HG02798 (cell line): ENCODE measurements at regions not wholly inside any gene's neighbourhood (a gene's known extent, or its start where the extent isn't known, plus 50 kb on each side); places are given as distances from the start of the nearest gene placed in this dataset.
"Not testable (repeated sequence)": the region's sequence is repeated elsewhere in the genome, so short reads cannot be mapped to it uniquely, and the experiment has no call there.

Source experiments
- ATAC-seq: cut with Tn5 transposase; IDR thresholded peaks from one replicate; pipeline ENCODE4 v1.9.1; 2021; ENCODE audit warnings: mild to moderate bottlenecking; ENCODE audit not compliant: unreplicated experiment, poor library complexity

- no peak for ATAC-seq
These were observed 336.8 kb downstream of the ARL4A start for GRCh38 chr7:13024121-13024674.

- not testable (repeated sequence) for ATAC-seq
These were observed 337.6 kb downstream of the ARL4A start for GRCh38 chr7:13025043-13025442.

- ATAC-seq = no peak
These were observed 339.9 kb downstream of the ARL4A start for GRCh38 chr7:13027321-13027720.

- no peak for ATAC-seq
These were observed 340.8 kb downstream of the ARL4A start for GRCh38 chr7:13028036-13028824.

- ATAC-seq = no peak
These were observed 341.3 kb downstream of the ARL4A start for GRCh38 chr7:13028825-13029099.

GRCh38 chr7:13031468-13031867 is 344.0 kb downstream of the ARL4A start:
- no peak for ATAC-seq

GRCh38 chr7:13032084-13032483 is 344.7 kb downstream of the ARL4A start:
- no peak for ATAC-seq

GRCh38 chr7:13032576-13032975 is 345.1 kb downstream of the ARL4A start:
- no peak for ATAC-seq

GRCh38 chr7:13034693-13035092 is 347.3 kb downstream of the ARL4A start:
- ATAC-seq = no peak

GRCh38 chr7:13035233-13035632 is 347.8 kb downstream of the ARL4A start:
- ATAC-seq = no peak

- ATAC-seq = no peak
These were observed 348.9 kb downstream of the ARL4A start for GRCh38 chr7:13036256-13036780.

- ATAC-seq = no peak
These were observed 349.8 kb downstream of the ARL4A start for GRCh38 chr7:13037216-13037615.

- no peak for ATAC-seq
These were observed 354.0 kb downstream of the ARL4A start for GRCh38 chr7:13041368-13041988.

GRCh38 chr7:13042605-13043236 is 355.3 kb downstream of the ARL4A start:
- no peak for ATAC-seq

GRCh38 chr7:13044309-13044708 is 356.9 kb downstream of the ARL4A start:
- no peak for ATAC-seq

GRCh38 chr7:13047061-13047460 is 359.6 kb downstream of the ARL4A start:
- peak; percentile 78 for ATAC-seq

GRCh38 chr7:13049946-13050345 is 362.5 kb downstream of the ARL4A start:
- ATAC-seq = no peak

GRCh38 chr7:13050703-13051102 is 363.3 kb downstream of the ARL4A start:
- ATAC-seq = no peak

GRCh38 chr7:13055732-13056368 is 368.4 kb downstream of the ARL4A start:
- ATAC-seq = peak; percentile 39

GRCh38 chr7:13057462-13058200 is 370.2 kb downstream of the ARL4A start:
- ATAC-seq = peak; percentile 91
